HL-60 (cell line): ENCODE measurements at regions not wholly inside any gene's neighbourhood (a gene's known extent, or its start where the extent isn't known, plus 50 kb on each side); places are given as distances from the start of the nearest gene placed in this dataset.

Experiments used
- POLR2AphosphoS5 ChIP-seq: IDR thresholded peaks from 2 replicates; pipeline ENCODE4 v1.6.1; 2012; ENCODE audit warnings: low read depth
- REST ChIP-seq: IDR thresholded peaks from 2 replicates; pipeline ENCODE4 v1.6.1; 2012; ENCODE audit warnings: low read depth; ENCODE audit not compliant: insufficient replicate concordance

DNA sequence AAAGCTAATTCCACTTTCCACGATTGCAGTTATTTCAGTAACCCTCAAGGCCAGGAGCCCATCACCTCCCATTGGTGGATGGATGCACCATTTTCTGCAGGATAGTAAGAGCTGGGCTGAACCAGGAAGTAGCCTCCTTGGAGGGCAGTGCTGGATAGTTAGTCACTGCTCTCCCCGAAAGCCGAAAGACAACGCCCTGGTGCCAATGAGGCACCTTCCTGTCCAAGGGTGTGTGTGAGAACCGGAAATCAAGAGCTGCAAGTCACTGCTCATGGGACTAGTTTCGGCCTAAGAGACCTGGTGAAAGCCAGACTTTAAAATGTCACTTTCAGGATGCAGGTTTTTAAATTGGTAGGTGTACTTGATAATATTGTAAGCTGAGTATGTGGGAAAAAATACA is 203.8 kb upstream of the HS3ST1 start:
- no peak for TF ChIP-seq POLR2AphosphoS5
- no peak for TF ChIP-seq REST
